ENCODE measurements at regions not wholly inside any gene's neighbourhood (a gene's known extent, or its start where the extent isn't known, plus 50 kb on each side); places are given as distances from the start of the nearest gene placed in this dataset.
"Not testable (repeated sequence)": the region's sequence is repeated elsewhere in the genome, so short reads cannot be mapped to it uniquely, and the experiment has no call there.

- not testable (repeated sequence) for H3K36me3 ChIP-seq (ENCODE audit: control insufficient read depth, insufficient read depth, low read length); H2BK120ac ChIP-seq (ENCODE audit: low read depth, low read length); H3K27me3 ChIP-seq (ENCODE audit: insufficient read depth, low read length, poor library complexity); H3K27ac ChIP-seq (ENCODE audit: low read depth, low read length); H3K18ac ChIP-seq (ENCODE audit: low read length); H3K79me2 ChIP-seq (ENCODE audit: control insufficient read depth, insufficient read depth, low read length); H3K56ac ChIP-seq (ENCODE audit: low read length); H4K5ac ChIP-seq (ENCODE audit: low read length); H3K4me3 ChIP-seq (ENCODE audit: low read length); H3K4me2 ChIP-seq (ENCODE audit: low read length); H2AK5ac ChIP-seq (ENCODE audit: low read length); H3K23ac ChIP-seq (ENCODE audit: low read length); H2BK5ac ChIP-seq (ENCODE audit: low read length); H2BK15ac ChIP-seq (replicated peaks; ENCODE audit: low read depth); H3K9ac ChIP-seq (ENCODE audit: low read length); H3K79me1 ChIP-seq (ENCODE audit: low read length); H3K4ac ChIP-seq (ENCODE audit: low read depth, low read length); H3K4me1 ChIP-seq (ENCODE audit: control insufficient read depth, low read depth, low read length); H4K8ac ChIP-seq (ENCODE audit: low read depth, low read length)
- DNase-seq = peak; percentile 73
- no CpG with 5 or more reads among the region's 8 CpGs for WGBS (ENCODE audit: extremely low coverage, insufficient coverage, low lambda C conversion rate)
Measured at GRCh38 chr14:89506891-89507452, 89.9 kb upstream of the FOXN3 start.

- Histone ChIP-seq H3K9ac (ENCODE audit: low read length) (no peak overlapping the region), H2BK5ac (ENCODE audit: low read length) (no peak overlapping the region), H2BK15ac (replicated peaks; ENCODE audit: low read depth) (no peak overlapping the region), H3K4me3 (ENCODE audit: low read length) (no peak overlapping the region), H3K4ac (ENCODE audit: low read depth, low read length) (no peak overlapping the region), H4K8ac (ENCODE audit: low read depth, low read length) (no peak overlapping the region), H2AK5ac (ENCODE audit: low read length) (no peak overlapping the region), H3K23ac (ENCODE audit: low read length) (no peak overlapping the region), H3K4me1 (ENCODE audit: control insufficient read depth, low read depth, low read length) (peaks cover 1% of the 10 kb centered on the region), H3K27me3 (ENCODE audit: insufficient read depth, low read length, poor library complexity) (no peaks in the 10 kb centered on the region), H2BK120ac (ENCODE audit: low read depth, low read length) (no peak overlapping the region), H3K27ac (ENCODE audit: low read depth, low read length) (no peak overlapping the region), H3K4me2 (ENCODE audit: low read length) (no peak overlapping the region), H3K79me2 (ENCODE audit: control insufficient read depth, insufficient read depth, low read length) (no peaks in the 10 kb centered on the region), H3K36me3 (ENCODE audit: control insufficient read depth, insufficient read depth, low read length) (no peaks in the 10 kb centered on the region), H3K18ac (ENCODE audit: low read length) (no peak overlapping the region), H3K56ac (ENCODE audit: low read length) (no peak overlapping the region), H4K5ac (ENCODE audit: low read length) (no peak overlapping the region), H3K79me1 (ENCODE audit: low read length) (no peaks in the 10 kb centered on the region)
- no CpG with 5 or more reads among the region's 6 CpGs for WGBS (ENCODE audit: extremely low coverage, insufficient coverage, low lambda C conversion rate)
- no peak for DNase-seq
Measured at GRCh38 chr14:89504602-89505313, 87.7 kb upstream of the FOXN3 start.

GRCh38 chr14:89504091-89504490, 87.1 kb upstream of the FOXN3 start:
- WGBS (ENCODE audit: extremely low coverage, insufficient coverage, low lambda C conversion rate) = no CpG with 5 or more reads among the region's 3 CpGs
- no peak for DNase-seq

GRCh38 chr14:89503431-89503996, 86.5 kb upstream of the FOXN3 start:
- no CpG with 5 or more reads among the region's 10 CpGs for WGBS (ENCODE audit: extremely low coverage, insufficient coverage, low lambda C conversion rate)
- H3K4ac ChIP-seq (ENCODE audit: low read depth, low read length) = no peak overlapping the region
- DNase-seq = no peak

More at GRCh38 chr14:89504091-89504490, 87.1 kb upstream of the FOXN3 start:
- H3K18ac ChIP-seq (ENCODE audit: low read length) = no peak overlapping the region
- H3K23ac ChIP-seq (ENCODE audit: low read length) = no peak overlapping the region
- no peaks in the 10 kb centered on the region for H3K79me2 ChIP-seq (ENCODE audit: control insufficient read depth, insufficient read depth, low read length)
- no peak overlapping the region for H2BK5ac ChIP-seq (ENCODE audit: low read length)
- H3K27ac ChIP-seq (ENCODE audit: low read depth, low read length) = no peak overlapping the region
- no peaks in the 10 kb centered on the region for H3K27me3 ChIP-seq (ENCODE audit: insufficient read depth, low read length, poor library complexity)
- H3K9ac ChIP-seq (ENCODE audit: low read length) = no peak overlapping the region
- H3K4me1 ChIP-seq (ENCODE audit: control insufficient read depth, low read depth, low read length) = no peaks in the 10 kb centered on the region
- H3K36me3 ChIP-seq (ENCODE audit: control insufficient read depth, insufficient read depth, low read length) = no peaks in the 10 kb centered on the region
- no peak overlapping the region for H2BK15ac ChIP-seq (replicated peaks; ENCODE audit: low read depth)
- no peak overlapping the region for H3K4me3 ChIP-seq (ENCODE audit: low read length)
- H2AK5ac ChIP-seq (ENCODE audit: low read length) = no peak overlapping the region
- no peak overlapping the region for H3K4ac ChIP-seq (ENCODE audit: low read depth, low read length)
- no peak overlapping the region for H3K56ac ChIP-seq (ENCODE audit: low read length)
- H4K5ac ChIP-seq (ENCODE audit: low read length) = no peak overlapping the region
- H3K79me1 ChIP-seq (ENCODE audit: low read length) = no peaks in the 10 kb centered on the region
- H2BK120ac ChIP-seq (ENCODE audit: low read depth, low read length) = no peak overlapping the region
- no peak overlapping the region for H4K8ac ChIP-seq (ENCODE audit: low read depth, low read length)
- H3K4me2 ChIP-seq (ENCODE audit: low read length) = no peak overlapping the region

GRCh38 chr14:89502966-89503365, 85.9 kb upstream of the FOXN3 start:
- H2AK5ac ChIP-seq (ENCODE audit: low read length) = no peak overlapping the region
- no peak overlapping the region for H4K8ac ChIP-seq (ENCODE audit: low read depth, low read length)
- H2BK15ac ChIP-seq (replicated peaks; ENCODE audit: low read depth) = no peak overlapping the region
- H4K5ac ChIP-seq (ENCODE audit: low read length) = no peak overlapping the region
- no peak overlapping the region for H3K9ac ChIP-seq (ENCODE audit: low read length)
- no peaks in the 10 kb centered on the region for H3K79me1 ChIP-seq (ENCODE audit: low read length)
- H3K4me2 ChIP-seq (ENCODE audit: low read length) = no peak overlapping the region
- no peak overlapping the region for H3K56ac ChIP-seq (ENCODE audit: low read length)
- H3K27me3 ChIP-seq (ENCODE audit: insufficient read depth, low read length, poor library complexity) = no peaks in the 10 kb centered on the region
- H3K27ac ChIP-seq (ENCODE audit: low read depth, low read length) = no peak overlapping the region
- H2BK120ac ChIP-seq (ENCODE audit: low read depth, low read length) = no peak overlapping the region
- DNase-seq = no peak
- no peak overlapping the region for H2BK5ac ChIP-seq (ENCODE audit: low read length)
- no peaks in the 10 kb centered on the region for H3K79me2 ChIP-seq (ENCODE audit: control insufficient read depth, insufficient read depth, low read length)
- H3K18ac ChIP-seq (ENCODE audit: low read length) = no peak overlapping the region
- H3K23ac ChIP-seq (ENCODE audit: low read length) = no peak overlapping the region
- WGBS (ENCODE audit: extremely low coverage, insufficient coverage, low lambda C conversion rate) = no CpG with 5 or more reads among the region's 5 CpGs
- H3K36me3 ChIP-seq (ENCODE audit: control insufficient read depth, insufficient read depth, low read length) = no peaks in the 10 kb centered on the region
- H3K4me3 ChIP-seq (ENCODE audit: low read length) = no peak overlapping the region
- H3K4me1 ChIP-seq (ENCODE audit: control insufficient read depth, low read depth, low read length) = no peaks in the 10 kb centered on the region
- H3K4ac ChIP-seq (ENCODE audit: low read depth, low read length) = peak overlapping the region; percentile 23

More at GRCh38 chr14:89503431-89503996, 86.5 kb upstream of the FOXN3 start:
- no peak overlapping the region for H3K18ac ChIP-seq (ENCODE audit: low read length)
- no peaks in the 10 kb centered on the region for H3K36me3 ChIP-seq (ENCODE audit: control insufficient read depth, insufficient read depth, low read length)
- H3K4me2 ChIP-seq (ENCODE audit: low read length) = no peak overlapping the region
- no peak overlapping the region for H3K56ac ChIP-seq (ENCODE audit: low read length)
- H3K9ac ChIP-seq (ENCODE audit: low read length) = no peak overlapping the region
- no peak overlapping the region for H2AK5ac ChIP-seq (ENCODE audit: low read length)
- no peaks in the 10 kb centered on the region for H3K4me1 ChIP-seq (ENCODE audit: control insufficient read depth, low read depth, low read length)
- H3K27ac ChIP-seq (ENCODE audit: low read depth, low read length) = no peak overlapping the region
- no peak overlapping the region for H2BK120ac ChIP-seq (ENCODE audit: low read depth, low read length)
- H2BK15ac ChIP-seq (replicated peaks; ENCODE audit: low read depth) = no peak overlapping the region
- no peak overlapping the region for H4K8ac ChIP-seq (ENCODE audit: low read depth, low read length)
- no peaks in the 10 kb centered on the region for H3K79me2 ChIP-seq (ENCODE audit: control insufficient read depth, insufficient read depth, low read length)
- no peaks in the 10 kb centered on the region for H3K27me3 ChIP-seq (ENCODE audit: insufficient read depth, low read length, poor library complexity)
- no peak overlapping the region for H2BK5ac ChIP-seq (ENCODE audit: low read length)
- H3K79me1 ChIP-seq (ENCODE audit: low read length) = no peaks in the 10 kb centered on the region
- H4K5ac ChIP-seq (ENCODE audit: low read length) = no peak overlapping the region
- no peak overlapping the region for H3K4me3 ChIP-seq (ENCODE audit: low read length)
- H3K23ac ChIP-seq (ENCODE audit: low read length) = no peak overlapping the region

Data from mesendoderm (in vitro differentiated cells).